MCF 10A (cell line): ENCODE measurements at regions not wholly inside any gene's neighbourhood (a gene's known extent, or its start where the extent isn't known, plus 50 kb on each side); places are given as distances from the start of the nearest gene placed in this dataset.
"Not testable (repeated sequence)": the region's sequence is repeated elsewhere in the genome, so short reads cannot be mapped to it uniquely, and the experiment has no call there.

Source experiments
- BruUV-seq: library from RNA; stranded (reverse); fragments of 400-500 nt; replicated peaks from 2 replicates; lab custom pipeline; 2021; lab: Mats Ljungman, UMichigan
- CTCF ChIA-PET: fragments of 300-600 bp; sonication (Branson Sonifier 250); formaldehyde crosslinking; extraction: SDS; loops from one replicate; lab custom pipeline; 2021; ENCODE audit warnings: antibody characterized with exemption, inconsistent platforms; lab: Yijun Ruan, JAX
- POLR2A ChIA-PET: fragments of 300-600, 350-650 bp; sonication (Branson Sonifier 250); formaldehyde crosslinking; extraction: SDS; loops from one replicate; lab custom pipeline; 2020; ENCODE audit warnings: antibody characterized with exemption, inconsistent platforms; lab: Yijun Ruan, JAX
- DNase-seq: peaks from one replicate; pipeline ENCODE4 v3.0.0-alpha.2; 2018; ENCODE audit not compliant: unreplicated experiment
- H3K27ac Mint-ChIP-seq: one replicate; pipeline ENCODE4 v1.8.0; 2022; ENCODE audit warnings: mild to moderate bottlenecking, low read depth, mixed read lengths; ENCODE audit not compliant: unreplicated experiment
- H3K27me3 Mint-ChIP-seq: one replicate; pipeline ENCODE4 v1.8.0; 2022; ENCODE audit warnings: mixed read lengths; ENCODE audit not compliant: insufficient read depth, unreplicated experiment
- H3K36me3 Mint-ChIP-seq: one replicate; pipeline ENCODE4 v1.8.0; 2022; ENCODE audit warnings: mild to moderate bottlenecking, moderate library complexity, mixed read lengths; ENCODE audit not compliant: insufficient read depth, unreplicated experiment
- H3K4me1 Mint-ChIP-seq: one replicate; pipeline ENCODE4 v1.8.0; 2022; ENCODE audit warnings: mixed read lengths; ENCODE audit not compliant: insufficient read depth, unreplicated experiment
- H3K4me3 Mint-ChIP-seq: one replicate; pipeline ENCODE4 v1.8.0; 2022; ENCODE audit warnings: mild to moderate bottlenecking, moderate library complexity, mixed read lengths; ENCODE audit not compliant: unreplicated experiment
- H3K9me3 Mint-ChIP-seq: one replicate; pipeline ENCODE4 v1.8.0; 2022; ENCODE audit warnings: mixed read lengths; ENCODE audit not compliant: unreplicated experiment
- CTCF ChIP-seq: fragments of 200-600 bp; IDR thresholded peaks from one replicate; pipeline ENCODE4 v1.8.0; 2022; ENCODE audit warnings: antibody characterized with exemption, mild to moderate bottlenecking; ENCODE audit not compliant: unreplicated experiment
- intact Hi-C: fragments of 100-400 bp; cut with micrococcal nuclease; formaldehyde crosslinking; loops from 2 replicates; pipeline ENCODE4 v1.14.1; 2022

DNA sequence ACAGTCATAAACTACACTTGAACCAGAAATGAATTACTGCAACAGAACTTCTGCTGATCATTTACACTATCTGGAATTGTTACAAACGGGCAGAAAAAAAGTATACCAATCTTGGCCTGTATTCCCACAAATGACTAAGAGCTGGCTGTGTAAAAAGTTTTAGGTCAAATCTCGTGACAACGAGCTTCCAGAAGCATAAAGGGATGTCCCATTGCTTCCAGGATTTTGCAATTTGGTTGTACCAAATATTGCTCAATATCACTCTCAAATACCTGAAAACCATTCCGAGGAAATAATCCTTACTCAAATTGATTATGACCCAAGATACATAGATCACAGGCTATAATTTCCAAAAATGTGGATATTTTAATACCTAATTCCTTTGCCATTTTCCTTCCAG is 175.6 kb downstream of the TBX15 start:
- no TSS peak for BruUV-seq
- no peak for TF ChIP-seq CTCF
- ChIA-PET CTCF (interaction anchor here (0.6 kb wide), 1 partner anchor 415 kb away, joined by 3 read pairs; no protein-coding TSS in a partner anchor), POLR2A (no interaction called here)
- Mint-ChIP-seq H3K27ac (no peak overlapping the region), H3K27me3 (no peaks in the 10 kb centered on the region), H3K9me3 (no peaks in the 10 kb centered on the region), H3K4me1 (no peaks in the 10 kb centered on the region), H3K36me3 (no peaks in the 10 kb centered on the region), H3K4me3 (no peak overlapping the region)
- intact Hi-C loops, result no loop called here
- peak; percentile 31 for DNase-seq

- no peak overlapping the region for H3K4me3 Mint-ChIP-seq
- TF ChIP-seq CTCF, result no peak
- ChIA-PET POLR2A (no interaction called here), CTCF (no interaction called here)
- BruUV-seq, result no TSS peak
- H3K9me3 Mint-ChIP-seq, result no peaks in the 10 kb centered on the region
- no peaks in the 10 kb centered on the region for H3K27me3 Mint-ChIP-seq
- intact Hi-C loops, result no loop called here
- no peaks in the 10 kb centered on the region for H3K4me1 Mint-ChIP-seq
- no peaks in the 10 kb centered on the region for H3K36me3 Mint-ChIP-seq
- H3K27ac Mint-ChIP-seq, result no peak overlapping the region
- no peak for DNase-seq
These were observed 177.0 kb downstream of the TBX15 start for GRCh38 chr1:118811156-118811555.

DNA sequence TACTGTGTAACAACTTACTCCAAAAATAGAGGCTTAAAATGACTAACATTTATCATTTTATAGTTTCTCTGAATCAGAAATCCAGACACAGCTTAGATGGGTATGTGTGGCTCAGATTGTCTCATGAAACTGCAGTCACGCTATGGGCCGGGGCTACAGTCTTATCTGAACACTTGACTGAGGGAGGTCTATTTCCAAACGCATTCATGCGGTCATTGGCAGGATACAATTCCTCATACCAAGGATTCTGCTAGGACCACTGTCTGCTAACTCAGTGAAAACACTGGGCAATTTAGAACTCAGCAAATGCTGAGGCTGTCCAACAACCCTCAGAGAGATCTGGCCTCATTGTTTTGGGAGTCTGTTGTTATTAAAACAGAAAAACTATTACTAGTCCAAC is 178.6 kb downstream of the TBX15 start:
- DNase-seq, result no peak
- ChIA-PET CTCF (no interaction called here), POLR2A (no interaction called here)
- BruUV-seq, result no TSS peak
- H3K4me3 Mint-ChIP-seq, result no peak overlapping the region
- H3K36me3 Mint-ChIP-seq, result no peaks in the 10 kb centered on the region
- no peaks in the 10 kb centered on the region for H3K27me3 Mint-ChIP-seq
- intact Hi-C loops, result loop anchor here (10.0 kb wide), 1 partner anchor 655 kb away; no protein-coding TSS in a partner anchor
- TF ChIP-seq CTCF, result no peak
- no peak overlapping the region for H3K27ac Mint-ChIP-seq
- H3K9me3 Mint-ChIP-seq, result no peaks in the 10 kb centered on the region
- no peaks in the 10 kb centered on the region for H3K4me1 Mint-ChIP-seq

- BruUV-seq, H3K36me3 Mint-ChIP-seq, H3K4me1 Mint-ChIP-seq, DNase-seq, CTCF ChIA-PET, H3K9me3 Mint-ChIP-seq, H3K27me3 Mint-ChIP-seq, POLR2A ChIA-PET, H3K4me3 Mint-ChIP-seq, H3K27ac Mint-ChIP-seq: not testable (repeated sequence)
- intact Hi-C loops, result loop anchor here (10.0 kb wide), 1 partner anchor 648 kb away; no protein-coding TSS in a partner anchor
These were observed 185.0 kb downstream of the TBX15 start for GRCh38 chr1:118803128-118803527.
